Sigmoid colon (tissue), 6 donors: ENCODE measurements at regions not wholly inside any gene's neighbourhood (a gene's known extent, or its start where the extent isn't known, plus 50 kb on each side); places are given as distances from the start of the nearest gene placed in this dataset.

Source experiments
- DNase-seq: peaks from one replicate; pipeline ENCODE4 v3.0.0-alpha.2; 2019
- H3K27ac ChIP-seq, 4 donors: fragments of 200-600 bp; sonication (generic); one replicate each; pipeline ENCODE4 v1.5.1; 2016 to 2019; ENCODE audit warnings: mild to moderate bottlenecking in 1 of 4
- H3K27me3 ChIP-seq, 3 donors: fragments of 200-600 bp; sonication (generic); one replicate each; pipeline ENCODE4 v1.5.1; 2019; ENCODE audit warnings: mild to moderate bottlenecking in 1 of 3
- H3K36me3 ChIP-seq, 4 donors: fragments of 200-600 bp; sonication (generic); one replicate each; pipeline ENCODE4 v1.5.1; 2016 to 2019
- H3K4me1 ChIP-seq, 4 donors: fragments of 200-600 bp; sonication (generic); one replicate each; pipeline ENCODE4 v1.5.1; 2017 to 2019
- H3K4me3 ChIP-seq, 4 donors: fragments of 200-600 bp; sonication (generic); one replicate each; pipeline ENCODE4 v1.5.1; 2017 to 2019; ENCODE audit warnings: mild to moderate bottlenecking in 2 of 4, moderate library complexity in 1 of 4
- H3K9me3 ChIP-seq, 4 donors: fragments of 200-600 bp in 3 of 4; sonication (generic) in 3 of 4; one replicate each; pipeline versions ENCODE4 v1.5.1 to v1.6.1; 2013 to 2019
- CTCF ChIP-seq, 4 experiments: fragments of 450-650 bp in 3 of 4; fragments of 200-600 bp in 1 of 4; IDR thresholded peaks; one replicate each; pipeline ENCODE4 v1.5.1; 2016 to 2019; ENCODE audit warnings: antibody characterized with exemption in 4 of 4, mild to moderate bottlenecking in 3 of 4, moderate library complexity in 2 of 4
- EP300 ChIP-seq, 4 donors: sonication (generic); formaldehyde crosslinking; IDR thresholded peaks; one replicate each; pipeline ENCODE4 v1.6.1; 2017; ENCODE audit warnings: antibody characterized with exemption in 4 of 4
- POLR2A ChIP-seq, 2 donors: fragments of 450-650 bp; IDR thresholded peaks; one replicate each; pipeline ENCODE4 v1.6.1; 2016; ENCODE audit warnings: antibody characterized with exemption in 2 of 2, mild to moderate bottlenecking in 2 of 2, moderate library complexity in 2 of 2
- POLR2AphosphoS5 ChIP-seq, 4 donors: sonication (generic); formaldehyde crosslinking; IDR thresholded peaks; one replicate each; pipeline ENCODE4 v1.6.1; 2017; ENCODE audit warnings: antibody characterized with exemption in 4 of 4
- WGBS, 2 donors: extraction: QIAGEN DNeasy Blood & Tissue Kit; methylation state at CpG; one replicate each; pipeline ENCODE4 v1.1.7; 2013; 5-methylcytosine and 5-hydroxymethylcytosine counted together
- intact Hi-C: fragments of 100-400 bp; cut with DNase I; formaldehyde crosslinking; loops from one replicate; pipeline ENCODE4 v1.15.1; 2023
- donor health status: healthy with polysubstance abuse.
- donor health status: healthy.

GRCh38 chr2:43133708-43134570 lies 92.5 kb downstream of the ZFP36L2 start:
- Histone ChIP-seq H3K27ac (peak overlapping the region in 3 of 4 donors; percentile 11 to 63 (median 17)), H3K4me1 (peaks cover 0 to 16% (median 12%) of the 10 kb centered on the region in 4 donors), H3K4me3 (no peak overlapping the region), H3K27me3 (no peaks in the 10 kb centered on the region), H3K36me3 (no peaks in the 10 kb centered on the region), H3K9me3 (no peaks in the 10 kb centered on the region)
- TF ChIP-seq POLR2AphosphoS5 (IDR thresholded peaks at IDR 0.05) (no peak), POLR2A (IDR thresholded peaks at IDR 0.05) (no peak), CTCF (IDR thresholded peaks at IDR 0.05) (no peak), EP300 (IDR thresholded peaks at IDR 0.05) (no peak)
- DNase-seq, result no peak
- 44 to 73% methylated on average over 21 of the region's 21 CpGs for WGBS, 2 donors
- intact Hi-C loops, result no loop called here

DNA sequence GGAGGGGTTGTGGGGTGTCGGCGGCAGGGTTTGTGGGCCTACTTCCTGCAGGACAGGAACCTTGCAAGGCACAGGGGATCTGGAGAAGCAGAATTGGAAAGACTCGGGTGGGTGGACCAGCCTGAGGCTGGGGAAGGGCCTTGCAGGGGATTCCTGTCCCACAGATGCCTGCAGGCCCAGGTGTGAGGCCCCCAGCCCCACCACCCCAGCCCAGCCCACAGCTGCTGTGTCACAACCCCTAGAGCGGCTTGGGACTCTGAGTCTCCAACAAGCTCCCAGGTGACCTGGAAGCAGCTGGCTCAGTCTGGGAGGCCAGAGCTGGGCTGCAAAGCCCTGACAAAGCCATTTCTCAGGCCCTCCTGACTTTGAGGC lies 93.1 kb downstream of the ZFP36L2 start:
- intact Hi-C loops, result no loop called here
- H3K4me1 ChIP-seq, result peaks cover 0 to 16% (median 12%) of the 10 kb centered on the region in 4 donors
- no peak overlapping the region for H3K4me3 ChIP-seq
- TF ChIP-seq CTCF (IDR thresholded peaks at IDR 0.05) (no peak), POLR2AphosphoS5 (IDR thresholded peaks at IDR 0.05) (no peak), EP300 (IDR thresholded peaks at IDR 0.05) (no peak), POLR2A (IDR thresholded peaks at IDR 0.05) (no peak)
- no peaks in the 10 kb centered on the region for H3K27me3 ChIP-seq
- no peaks in the 10 kb centered on the region for H3K36me3 ChIP-seq
- peak overlapping the region in 3 of 4 donors; percentile 11 to 63 (median 53) for H3K27ac ChIP-seq
- 44 to 73% methylated on average over 4 of the region's 4 CpGs for WGBS, 2 donors
- no peaks in the 10 kb centered on the region for H3K9me3 ChIP-seq
- DNase-seq, result no peak

GRCh38 chr2:43132683-43133301 lies 93.6 kb downstream of the ZFP36L2 start:
- no peak overlapping the region for H3K4me3 ChIP-seq
- no peaks in the 10 kb centered on the region for H3K36me3 ChIP-seq
- TF ChIP-seq POLR2A (IDR thresholded peaks at IDR 0.05), result no peak
- TF ChIP-seq POLR2AphosphoS5 (IDR thresholded peaks at IDR 0.05), result no peak
- TF ChIP-seq EP300 (IDR thresholded peaks at IDR 0.05), result no peak
- TF ChIP-seq CTCF (IDR thresholded peaks at IDR 0.05), result no peak
- peaks cover 0 to 16% (median 12%) of the 10 kb centered on the region in 4 donors for H3K4me1 ChIP-seq
- H3K27ac ChIP-seq, result peak overlapping the region in 3 of 4 donors; percentile 53 to 70 (median 63)
- H3K9me3 ChIP-seq, result no peaks in the 10 kb centered on the region
- DNase-seq, result no peak
- intact Hi-C loops, result no loop called here
- H3K27me3 ChIP-seq, result no peaks in the 10 kb centered on the region
- 55 to 71% methylated on average over 12 of the region's 12 CpGs for WGBS, 2 donors

GRCh38 chr2:43131890-43132682 lies 94.3 kb downstream of the ZFP36L2 start:
- intact Hi-C loops, result no loop called here
- peaks cover 0 to 16% (median 12%) of the 10 kb centered on the region in 4 donors for H3K4me1 ChIP-seq
- peak overlapping the region; percentile 53 to 70 (median 60) for H3K27ac ChIP-seq

More at GRCh38 chr2:43131890-43132682, 94.3 kb downstream of the ZFP36L2 start:
- WGBS, 2 donors, result 36 to 46% methylated on average over 12 of the region's 12 CpGs
- no peak for DNase-seq
- H3K36me3 ChIP-seq, result no peaks in the 10 kb centered on the region
- no peak for TF ChIP-seq POLR2AphosphoS5 (IDR thresholded peaks at IDR 0.05)
- no peak for TF ChIP-seq CTCF (IDR thresholded peaks at IDR 0.05)
- no peak for TF ChIP-seq POLR2A (IDR thresholded peaks at IDR 0.05)
- no peak for TF ChIP-seq EP300 (IDR thresholded peaks at IDR 0.05)
- no peaks in the 10 kb centered on the region for H3K9me3 ChIP-seq
- H3K4me3 ChIP-seq, result no peak overlapping the region
- no peaks in the 10 kb centered on the region for H3K27me3 ChIP-seq
